Karpas-422 (cell line): ENCODE measurements at regions not wholly inside any gene's neighbourhood (a gene's known extent, or its start where the extent isn't known, plus 50 kb on each side); places are given as distances from the start of the nearest gene placed in this dataset.

ENCODE experiments used
- DNase-seq: peaks from one replicate; pipeline ENCODE4 v3.0.0-alpha.2; 2015
- H2AFZ ChIP-seq: fragments of 200-600 bp; sonication (generic); 2 replicates; pipeline ENCODE4 v1.6.1; 2014; ENCODE audit warnings: antibody characterized with exemption, low read length, mixed read lengths
- H3K27ac ChIP-seq: fragments of 200-600 bp; sonication (generic); 2 replicates; pipeline ENCODE4 v1.5.1; 2014; ENCODE audit warnings: mild to moderate bottlenecking, low read length, moderate library complexity
- H3K27me3 ChIP-seq: fragments of 200-600 bp; sonication (generic); 2 replicates; pipeline ENCODE4 v1.6.1; 2014; ENCODE audit warnings: low read length, mixed read lengths
- H3K36me3 ChIP-seq: fragments of 200-600 bp; sonication (generic); 2 replicates; pipeline ENCODE4 v1.6.1; 2014; ENCODE audit warnings: low read length, mixed read lengths; ENCODE audit not compliant: insufficient read depth
- H3K4me1 ChIP-seq: fragments of 200-600 bp; sonication (generic); 2 replicates; pipeline ENCODE4 v1.6.1; 2014; ENCODE audit warnings: mild to moderate bottlenecking, low read length, mixed read lengths
- H3K4me2 ChIP-seq: fragments of 200-600 bp; sonication (generic); 2 replicates; pipeline ENCODE4 v1.6.1; 2014; ENCODE audit warnings: low read length, low read depth, mild to moderate bottlenecking; ENCODE audit not compliant: poor library complexity, severe bottlenecking
- H3K4me3 ChIP-seq: fragments of 200-600 bp; sonication (generic); 2 replicates; pipeline ENCODE4 v1.5.1; 2014; ENCODE audit warnings: mild to moderate bottlenecking, antibody characterized with exemption, low read length, mixed read lengths
- H3K79me2 ChIP-seq: fragments of 200-600 bp; sonication (generic); 2 replicates; pipeline ENCODE4 v1.6.1; 2014; ENCODE audit warnings: mild to moderate bottlenecking, low read length, mixed read lengths
- H3K9ac ChIP-seq: fragments of 200-600 bp; sonication (generic); 2 replicates; pipeline ENCODE4 v1.6.0; 2014; ENCODE audit warnings: low read length
- H3K9me2 ChIP-seq: fragments of 200-600 bp; sonication (generic), shearing (Covaris generic); replicated peaks from 2 replicates; pipeline ENCODE4 v1.6.0; 2014; ENCODE audit warnings: mild to moderate bottlenecking, low read length, moderate library complexity; ENCODE audit not compliant: insufficient read depth
- H3K9me3 ChIP-seq: fragments of 300-700, 200-600 bp; sonication (generic); 2 replicates; pipeline ENCODE4 v1.6.1; 2014; ENCODE audit warnings: low read length, mixed read lengths
- H4K20me1 ChIP-seq: fragments of 200-600 bp; sonication (generic); 2 replicates; pipeline ENCODE4 v1.6.1; 2014; ENCODE audit warnings: mild to moderate bottlenecking, antibody characterized with exemption, low read length, low read depth; ENCODE audit not compliant: insufficient read depth

GRCh38 chrX:4225086-4225485 lies 511.6 kb upstream of the PRKX start:
- H3K9ac ChIP-seq = no peak overlapping the region
- H3K27me3 ChIP-seq = no peaks in the 10 kb centered on the region
- no peak overlapping the region for H3K4me2 ChIP-seq
- no peaks in the 10 kb centered on the region for H4K20me1 ChIP-seq
- no peaks in the 10 kb centered on the region for H3K9me2 ChIP-seq
- H3K79me2 ChIP-seq = no peaks in the 10 kb centered on the region
- no peak for DNase-seq
- 0 out of 2 replicates have a peak overlapping the region, but pooled peaks have one; percentile 3 for H2AFZ ChIP-seq
- no peaks in the 10 kb centered on the region for H3K36me3 ChIP-seq
- H3K4me3 ChIP-seq = no peak overlapping the region
- peaks cover 9% of the 10 kb centered on the region for H3K4me1 ChIP-seq
- H3K9me3 ChIP-seq = no peaks in the 10 kb centered on the region
- no peak overlapping the region for H3K27ac ChIP-seq

GRCh38 chrX:4206941-4207340 lies 493.5 kb upstream of the PRKX start:
- Histone ChIP-seq H3K4me3 (0 out of 2 replicates have a peak overlapping the region, but pooled peaks have one; percentile 10), H3K4me2 (peak overlapping the region; percentile 46), H3K4me1 (peaks cover 34% of the 10 kb centered on the region), H3K9me2 (no peaks in the 10 kb centered on the region), H3K79me2 (no peaks in the 10 kb centered on the region), H4K20me1 (no peaks in the 10 kb centered on the region), H3K27me3 (no peaks in the 10 kb centered on the region), H2AFZ (peak overlapping the region; percentile 61), H3K27ac (no peak overlapping the region), H3K9me3 (no peaks in the 10 kb centered on the region), H3K9ac (peak overlapping the region; percentile 23), H3K36me3 (no peaks in the 10 kb centered on the region)
- DNase-seq = no peak

- Histone ChIP-seq H3K4me3 (no peak overlapping the region), H3K9me2 (no peaks in the 10 kb centered on the region), H3K36me3 (no peaks in the 10 kb centered on the region), H3K27ac (no peak overlapping the region), H4K20me1 (no peaks in the 10 kb centered on the region), H3K27me3 (peaks cover 3% of the 10 kb centered on the region; the same call in 1 of the 2 replicates), H2AFZ (no peak overlapping the region; the same call in 1 of the 2 replicates), H3K9ac (no peak overlapping the region), H3K79me2 (no peaks in the 10 kb centered on the region), H3K4me2 (no peak overlapping the region), H3K4me1 (peaks cover 5% of the 10 kb centered on the region), H3K9me3 (no peaks in the 10 kb centered on the region)
- DNase-seq = no peak
Observed at GRCh38 chrX:4197971-4198370, 484.5 kb upstream of the PRKX start.

- Histone ChIP-seq H3K9me2 (no peaks in the 10 kb centered on the region), H3K4me1 (peaks cover 14% of the 10 kb centered on the region), H3K27me3 (peaks cover 5% of the 10 kb centered on the region; the same call in 1 of the 2 replicates), H3K27ac (no peak overlapping the region), H3K4me3 (no peak overlapping the region), H3K9me3 (no peaks in the 10 kb centered on the region), H3K79me2 (no peaks in the 10 kb centered on the region), H3K4me2 (no peak overlapping the region), H3K36me3 (no peaks in the 10 kb centered on the region), H2AFZ (no peak overlapping the region), H3K9ac (no peak overlapping the region), H4K20me1 (no peaks in the 10 kb centered on the region)
- DNase-seq = no peak
Observed at GRCh38 chrX:4193500-4194155, 480.2 kb upstream of the PRKX start.

GRCh38 chrX:4186331-4186730 lies 472.9 kb upstream of the PRKX start:
- Histone ChIP-seq H3K4me2 (peak overlapping the region; percentile 63), H3K4me1 (peaks cover 41% of the 10 kb centered on the region), H3K9me3 (no peaks in the 10 kb centered on the region), H3K27me3 (peaks cover 2% of the 10 kb centered on the region; the same call in 1 of the 2 replicates), H3K9me2 (no peaks in the 10 kb centered on the region), H2AFZ (peak overlapping the region; percentile 93), H3K36me3 (no peaks in the 10 kb centered on the region), H3K4me3 (peak overlapping the region; percentile 29; the same call in 1 of the 2 replicates), H3K79me2 (no peaks in the 10 kb centered on the region), H3K27ac (peak overlapping the region; percentile 77), H3K9ac (peak overlapping the region; percentile 53), H4K20me1 (no peaks in the 10 kb centered on the region)
- peak; percentile 45 for DNase-seq

GRCh38 chrX:4185086-4185485 lies 471.6 kb upstream of the PRKX start:
- H3K9ac ChIP-seq = no peak overlapping the region
- peak overlapping the region; percentile 77; the same call in 1 of the 2 replicates for H2AFZ ChIP-seq
- no peaks in the 10 kb centered on the region for H3K79me2 ChIP-seq

GRCh38 chrX:4182408-4182806 lies 469.0 kb upstream of the PRKX start:
- no peak overlapping the region for H3K4me3 ChIP-seq
- no peak overlapping the region for H3K4me2 ChIP-seq
- no peaks in the 10 kb centered on the region for H3K9me2 ChIP-seq
- H3K9me3 ChIP-seq = no peaks in the 10 kb centered on the region
- no peaks in the 10 kb centered on the region for H3K36me3 ChIP-seq
- no peaks in the 10 kb centered on the region for H3K79me2 ChIP-seq
- H3K9ac ChIP-seq = no peak overlapping the region
- DNase-seq = no peak
- no peaks in the 10 kb centered on the region for H3K27me3 ChIP-seq
- H2AFZ ChIP-seq = peak overlapping the region; percentile 98
- peak overlapping the region; percentile 7; the same call in 1 of the 2 replicates for H3K27ac ChIP-seq
- no peaks in the 10 kb centered on the region for H4K20me1 ChIP-seq
- peaks cover 71% of the 10 kb centered on the region for H3K4me1 ChIP-seq

More at GRCh38 chrX:4185086-4185485, 471.6 kb upstream of the PRKX start:
- H3K27ac ChIP-seq = peak overlapping the region; percentile 77
- no peaks in the 10 kb centered on the region for H3K9me2 ChIP-seq
- H3K36me3 ChIP-seq = no peaks in the 10 kb centered on the region
- no peaks in the 10 kb centered on the region for H4K20me1 ChIP-seq
- no peak for DNase-seq
- peaks cover 50% of the 10 kb centered on the region for H3K4me1 ChIP-seq
- H3K4me2 ChIP-seq = peak overlapping the region; percentile 63
- no peaks in the 10 kb centered on the region for H3K9me3 ChIP-seq
- peaks cover 2% of the 10 kb centered on the region; the same call in 1 of the 2 replicates for H3K27me3 ChIP-seq
- H3K4me3 ChIP-seq = no peak overlapping the region

GRCh38 chrX:4181782-4182407 lies 468.4 kb upstream of the PRKX start:
- peak; percentile 44 for DNase-seq
- Histone ChIP-seq H3K9me2 (no peaks in the 10 kb centered on the region), H3K36me3 (no peaks in the 10 kb centered on the region), H3K9me3 (no peaks in the 10 kb centered on the region), H4K20me1 (no peaks in the 10 kb centered on the region), H3K27ac (peak overlapping the region; percentile 7; the same call in 1 of the 2 replicates), H2AFZ (peak overlapping the region; percentile 98), H3K27me3 (no peaks in the 10 kb centered on the region), H3K79me2 (no peaks in the 10 kb centered on the region), H3K4me2 (no peak overlapping the region), H3K9ac (no peak overlapping the region), H3K4me1 (peaks cover 73% of the 10 kb centered on the region), H3K4me3 (no peak overlapping the region)
